K562 (cell line): ENCODE measurements at regions not wholly inside any gene's neighbourhood (a gene's known extent, or its start where the extent isn't known, plus 50 kb on each side); places are given as distances from the start of the nearest gene placed in this dataset.

Source experiments
- ATAC-seq: fragments of 200-7000 bp; cut with Tn5 transposase; 3 replicates; pipeline ENCODE4 v1.9.1; 2020; ENCODE audit warnings: moderate library complexity
- BruUV-seq: library from RNA; stranded (reverse); fragments of 400-500 nt; replicated peaks from 2 replicates; lab custom pipeline; 2021; lab: Mats Ljungman, UMichigan
- CTCF ChIA-PET: fragments of 300-600 bp; formaldehyde crosslinking; extraction: SDS; loops from one replicate; lab custom pipeline; 2021; ENCODE audit warnings: low intra/inter-chr PET ratio; lab: Yijun Ruan, JAX
- POLR2A ChIA-PET: fragments of 300-600, 350-650 bp; sonication (Branson Sonifier 250); formaldehyde crosslinking; extraction: SDS; loops from one replicate; lab custom pipeline; 2021; ENCODE audit warnings: antibody characterized with exemption, inconsistent platforms; lab: Yijun Ruan, JAX
- DNase-seq, 4 experiments: peaks; one replicate each; pipeline versions ENCODE4 v3.0.0 to v3.0.0-alpha.2; 2011 to 2018; ENCODE audit warnings: low spot score in 3 of 4, mixed read lengths in 3 of 4; ENCODE audit errors: extremely low read depth in 1 of 4
- FAIRE-seq: peaks from 2 replicates; lab custom pipeline; 2011; peaks lifted over from hg19 to GRCh38; lab: Jason Lieb, UNC
- H2AFZ ChIP-seq: 2 replicates; pipeline ENCODE4 v1.6.0; 2011; ENCODE audit warnings: low read depth, low read length, control low read depth, inconsistent platforms
- H3K27ac ChIP-seq: fragments of 200-600 bp; 3 replicates; pipeline ENCODE4 v1.8.0; 2011; ENCODE audit warnings: low read depth, mild to moderate bottlenecking, control low read depth, inconsistent platforms, low read length, moderate library complexity, mixed read lengths; ENCODE audit errors: extremely low read depth
- H3K27me3 ChIP-seq, 2 experiments: fragments of 300-600 bp in 1 of 2; 2 replicates in 1 of 2; 3 replicates in 1 of 2; pipeline versions ENCODE4 v1.6.0 to v1.8.0; 2011; ENCODE audit warnings: inconsistent platforms in 2 of 2, low read length in 2 of 2, mild to moderate bottlenecking in 1 of 2, mixed read lengths in 1 of 2, moderate library complexity in 1 of 2; ENCODE audit not compliant: control insufficient read depth in 2 of 2, insufficient read depth in 2 of 2
- H3K36me3 ChIP-seq: fragments of 300-600 bp; 3 replicates; pipeline ENCODE4 v1.8.0; 2011; ENCODE audit warnings: mild to moderate bottlenecking, low read length, inconsistent platforms; ENCODE audit not compliant: control insufficient read depth, insufficient read depth
- H3K4me1 ChIP-seq, 2 experiments: fragments of 200-600 bp in 1 of 2; replicated peaks in 1 of 2; 2 replicates in 1 of 2; 3 replicates in 1 of 2; pipeline versions ENCODE4 v1.5.1 to v1.8.0; 2011; ENCODE audit warnings: inconsistent platforms in 2 of 2, low read length in 2 of 2, mild to moderate bottlenecking in 1 of 2, mixed read lengths in 1 of 2, moderate library complexity in 1 of 2; ENCODE audit not compliant: control insufficient read depth in 2 of 2, insufficient read depth in 2 of 2
- H3K4me2 ChIP-seq: 2 replicates; pipeline ENCODE4 v1.6.1; 2011; ENCODE audit warnings: low read length, control low read depth, inconsistent platforms, mixed read lengths; ENCODE audit not compliant: insufficient read depth
- H3K4me3 ChIP-seq: fragments of 200-600 bp; sonication (generic), shearing (Covaris generic); 2 replicates; pipeline ENCODE4 v1.5.1; 2016; ENCODE audit warnings: control low read depth, inconsistent platforms
- H3K79me2 ChIP-seq: fragments of 200-600 bp; 3 replicates; pipeline ENCODE4 v1.8.0; 2011; ENCODE audit warnings: low read length, inconsistent platforms; ENCODE audit not compliant: control insufficient read depth, insufficient read depth
- H3K9ac ChIP-seq, 2 experiments: 2 replicates each; pipeline versions ENCODE4 v1.6.0 to v1.6.1; 2011; ENCODE audit warnings: low read depth in 2 of 2, low read length in 2 of 2, control low read depth in 1 of 2, inconsistent platforms in 1 of 2, mild to moderate bottlenecking in 1 of 2, mixed read lengths in 1 of 2; ENCODE audit not compliant: insufficient read depth in 1 of 2
- H3K9me1 ChIP-seq: one replicate; pipeline ENCODE4 v1.6.0; 2011; ENCODE audit warnings: inconsistent platforms, mild to moderate bottlenecking, low read length, moderate library complexity; ENCODE audit not compliant: control insufficient read depth, insufficient read depth
- H3K9me3 ChIP-seq: replicated peaks from 2 replicates; pipeline ENCODE4 v1.5.1; 2011; ENCODE audit warnings: low read depth, low read length, inconsistent platforms; ENCODE audit not compliant: control insufficient read depth, insufficient read depth
- H4K20me1 ChIP-seq: replicated peaks from 2 replicates; pipeline ENCODE4 v1.6.1; 2011; ENCODE audit warnings: low read length, inconsistent platforms, mixed read lengths; ENCODE audit not compliant: control insufficient read depth, insufficient read depth
- ARID1B ChIP-seq: fragments of 450-650 bp; IDR thresholded peaks from 2 replicates; pipeline ENCODE4 v1.6.1; 2016; ENCODE audit warnings: antibody characterized with exemption, mild to moderate bottlenecking, inconsistent platforms
- CGGBP1 ChIP-seq: fragments of 250-450 bp; sonication (Bioruptor Pico); IDR thresholded peaks from 2 replicates; pipeline ENCODE4 v1.9.0; 2021; ENCODE audit warnings: mild to moderate bottlenecking
- DDX20 ChIP-seq: fragments of 450-650 bp; IDR thresholded peaks from 2 replicates; pipeline ENCODE4 v1.6.1; 2016; ENCODE audit warnings: missing genetic modification characterization, low read depth, mild to moderate bottlenecking, missing compliant biosample characterization, moderate library complexity
- L3MBTL2 ChIP-seq: fragments of 450-650 bp; IDR thresholded peaks from 2 replicates; pipeline ENCODE4 v1.6.1; 2016; ENCODE audit warnings: mild to moderate bottlenecking, moderate library complexity
- MAX ChIP-seq: sonication (generic); formaldehyde crosslinking; IDR thresholded peaks from 2 replicates; pipeline ENCODE4 v1.9.0; 2022; ENCODE audit warnings: mild to moderate bottlenecking, missing genetic modification reagents
- MCM3 ChIP-seq: fragments of 450-650 bp; IDR thresholded peaks from 2 replicates; pipeline ENCODE4 v1.6.1; 2016
- MXD1 ChIP-seq: fragments of 250-450 bp; sonication (Bioruptor Pico); IDR thresholded peaks from 2 replicates; pipeline ENCODE4 v1.8.0; 2021; ENCODE audit warnings: borderline replicate concordance, mild to moderate bottlenecking, moderate library complexity; ENCODE audit not compliant: poor library complexity, severe bottlenecking
- NBN ChIP-seq: fragments of 450-650 bp; IDR thresholded peaks from 2 replicates; pipeline ENCODE4 v1.6.1; 2016; ENCODE audit warnings: low read depth, mild to moderate bottlenecking
- NKRF ChIP-seq: fragments of 450-650 bp; IDR thresholded peaks from 2 replicates; pipeline ENCODE4 v1.6.1; 2016; ENCODE audit warnings: borderline replicate concordance
- NR0B1 ChIP-seq: fragments of 450-650 bp; IDR thresholded peaks from one replicate; pipeline ENCODE4 v1.6.1; 2018; ENCODE audit warnings: mild to moderate bottlenecking, moderate library complexity; ENCODE audit not compliant: partially characterized antibody
- YY1 ChIP-seq, 3 experiments: IDR thresholded peaks; 2 replicates each; pipeline ENCODE4 v1.6.1; 2011; ENCODE audit warnings: low read length in 2 of 3, mild to moderate bottlenecking in 2 of 3, moderate library complexity in 2 of 3, borderline replicate concordance in 1 of 3, control low read depth in 1 of 3, low read depth in 1 of 3; ENCODE audit not compliant: insufficient read depth in 3 of 3, insufficient replicate concordance in 2 of 3, control insufficient read depth in 1 of 3, insufficient read length in 1 of 3; ENCODE audit errors: extremely low read depth in 1 of 3
- ZNF75A ChIP-seq: fragments of 450-650 bp; formaldehyde crosslinking; IDR thresholded peaks from 2 replicates; pipeline ENCODE4 v1.4.0; 2020; ENCODE audit warnings: mild to moderate bottlenecking
- in situ Hi-C: fragments of 300-500 bp; cut with MboI; formaldehyde crosslinking; loops from 4 replicates; pipeline ENCODE4 v1.15.0; 2018; ENCODE audit warnings: inconsistent platforms, mixed read lengths
- intact Hi-C: fragments of 100-400 bp; cut with micrococcal nuclease; formaldehyde crosslinking; loops from 2 replicates; pipeline ENCODE4 v1.14.2; 2022

GRCh38 chr5:58258984-58259684, 200.8 kb downstream of the PLK2 start:
- DNase-seq (no peak), ATAC-seq (no peak), FAIRE-seq (no peak)
- H3K9me1 ChIP-seq: no peaks in the 10 kb centered on the region
- no TSS peak for BruUV-seq
- H3K4me3 ChIP-seq: no peak overlapping the region
- no peak overlapping the region for H2AFZ ChIP-seq
- no peaks in the 10 kb centered on the region for H3K4me1 ChIP-seq
- H3K27ac ChIP-seq: no peak overlapping the region
- no peaks in the 10 kb centered on the region for H3K27me3 ChIP-seq
- no peaks in the 10 kb centered on the region for H3K36me3 ChIP-seq
- no peaks in the 10 kb centered on the region for H4K20me1 ChIP-seq
- intact Hi-C loops (no loop called here), in situ Hi-C loops (no loop called here)
- no peak overlapping the region for H3K9ac ChIP-seq
- no peaks in the 10 kb centered on the region for H3K9me3 ChIP-seq
- POLR2A ChIA-PET: no interaction called here
- TF ChIP-seq NKRF (no peak), NR0B1 (no peak), MCM3 (no peak), NBN (no peak), DDX20 (tag) (no peak), ARID1B (no peak), MAX (CRISPR knock-in tag) (no peak), L3MBTL2 (no peak), YY1 (IDR thresholded peaks at IDR 0.05; ENCODE audit: borderline replicate concordance in 1 of 3, control insufficient read depth in 1 of 3, extremely low read depth in 1 of 3, insufficient read depth in 3 of 3, insufficient read length in 1 of 3, insufficient replicate concordance in 2 of 3, low read depth in 1 of 3, low read length in 2 of 3) (no peak), CGGBP1 (CRISPR knock-in tag) (no peak), MXD1 (CRISPR knock-in tag) (no peak), ZNF75A (CRISPR knock-in tag) (no peak)
- no peak overlapping the region for H3K4me2 ChIP-seq
- CTCF ChIA-PET: no interaction called here
- H3K79me2 ChIP-seq: no peaks in the 10 kb centered on the region
